SK-N-SH treated with all-trans-retinoic acid at 6 μM for 48 hours (cell line): ENCODE measurements at regions not wholly inside any gene's neighbourhood (a gene's known extent, or its start where the extent isn't known, plus 50 kb on each side); places are given as distances from the start of the nearest gene placed in this dataset.

ENCODE experiments used
- ATAC-seq: fragments of 200-7000 bp; cut with Tn5 transposase; 3 replicates; pipeline ENCODE4 v1.9.1; 2020; ENCODE audit warnings: mild to moderate bottlenecking, moderate library complexity
- ARNTL ChIP-seq: fragments of 450-650 bp; formaldehyde crosslinking; IDR thresholded peaks from 2 replicates; pipeline ENCODE4 v1.5.0; 2020; ENCODE audit warnings: low read depth, mild to moderate bottlenecking, moderate library complexity, borderline replicate concordance
- BACH2 ChIP-seq: fragments of 250-450 bp; sonication (Bioruptor Pico); IDR thresholded peaks from 2 replicates; pipeline ENCODE4 v1.9.0; 2021; ENCODE audit warnings: mild to moderate bottlenecking, borderline replicate concordance
- CREB5 ChIP-seq: fragments of 250-450 bp; sonication (Bioruptor Pico); IDR thresholded peaks from 2 replicates; pipeline ENCODE4 v1.5.1; 2020; ENCODE audit warnings: low read depth, mild to moderate bottlenecking, moderate library complexity
- CSDC2 ChIP-seq: fragments of 250-450 bp; sonication (Bioruptor Pico); IDR thresholded peaks from 2 replicates; pipeline ENCODE4 v1.5.0; 2020; ENCODE audit warnings: mild to moderate bottlenecking, moderate library complexity
- ESRRG ChIP-seq: fragments of 250-450 bp; sonication (Bioruptor Pico); IDR thresholded peaks from 2 replicates; pipeline ENCODE4 v1.6.1; 2021; ENCODE audit warnings: mild to moderate bottlenecking
- GLIS3 ChIP-seq: fragments of 250-450 bp; sonication (Bioruptor Pico); IDR thresholded peaks from 2 replicates; pipeline ENCODE4 v1.5.0; 2020; ENCODE audit warnings: mild to moderate bottlenecking, moderate library complexity
- ISL1 ChIP-seq: fragments of 250-450 bp; sonication (Bioruptor Pico); IDR thresholded peaks from 2 replicates; pipeline ENCODE4 v2.1.2; 2022; ENCODE audit warnings: mild to moderate bottlenecking, moderate library complexity
- OSR1 ChIP-seq: fragments of 250-450 bp; sonication (Bioruptor Pico); IDR thresholded peaks from 2 replicates; pipeline ENCODE4 v1.8.0; 2022; ENCODE audit warnings: moderate library complexity, mild to moderate bottlenecking, inconsistent platforms
- POU6F1 ChIP-seq: fragments of 250-450 bp; sonication (Bioruptor Pico); IDR thresholded peaks from 2 replicates; pipeline ENCODE4 v1.8.0; 2021; ENCODE audit warnings: low read depth, mild to moderate bottlenecking, moderate library complexity, borderline replicate concordance
- PPARA ChIP-seq: fragments of 250-450 bp; sonication (Bioruptor Pico); IDR thresholded peaks from 2 replicates; pipeline ENCODE4 v1.5.0; 2020; ENCODE audit warnings: mild to moderate bottlenecking, borderline replicate concordance
- RARB ChIP-seq: fragments of 250-450 bp; sonication (Bioruptor Pico); IDR thresholded peaks from 2 replicates; pipeline ENCODE4 v1.8.0; 2021; ENCODE audit warnings: mild to moderate bottlenecking, moderate library complexity
- SNAI2 ChIP-seq: fragments of 250-450 bp; sonication (Bioruptor Pico); IDR thresholded peaks from 2 replicates; pipeline ENCODE4 v1.5.0; 2020; ENCODE audit warnings: mild to moderate bottlenecking, moderate library complexity
- TCF4 ChIP-seq: fragments of 250-450 bp; sonication (Bioruptor Pico); IDR thresholded peaks from 2 replicates; pipeline ENCODE4 v1.8.0; 2021; ENCODE audit warnings: mild to moderate bottlenecking, moderate library complexity, borderline replicate concordance
- TOX ChIP-seq: fragments of 250-450 bp; sonication (Bioruptor Pico); IDR thresholded peaks from 2 replicates; pipeline ENCODE4 v1.8.0; 2021; ENCODE audit warnings: mild to moderate bottlenecking, moderate library complexity, borderline replicate concordance
- TSHZ2 ChIP-seq: fragments of 250-450 bp; sonication (Bioruptor Pico); IDR thresholded peaks from 2 replicates; pipeline ENCODE4 v1.5.0; 2020; ENCODE audit warnings: mild to moderate bottlenecking, moderate library complexity
- ZC3H10 ChIP-seq: fragments of 250-450 bp; sonication (Bioruptor Pico); IDR thresholded peaks from 2 replicates; pipeline ENCODE4 v1.5.1; 2021; ENCODE audit warnings: mild to moderate bottlenecking, moderate library complexity
- ZFP3 ChIP-seq: fragments of 250-450 bp; sonication (Bioruptor Pico); IDR thresholded peaks from 2 replicates; pipeline ENCODE4 v1.5.0; 2020; ENCODE audit warnings: mild to moderate bottlenecking, moderate library complexity
- ZFP30 ChIP-seq: fragments of 450-650 bp; formaldehyde crosslinking; IDR thresholded peaks from 2 replicates; pipeline ENCODE4 v1.5.0; 2022; ENCODE audit warnings: mild to moderate bottlenecking, moderate library complexity
- ZNF565 ChIP-seq: fragments of 450-650 bp; formaldehyde crosslinking; conservative IDR thresholded peaks from 2 replicates; pipeline ENCODE4 v1.5.0; 2020; ENCODE audit warnings: low read depth, mild to moderate bottlenecking, moderate library complexity
- ZNF70 ChIP-seq: fragments of 450-650 bp; formaldehyde crosslinking; IDR thresholded peaks from 2 replicates; pipeline ENCODE4 v1.5.0; 2020; ENCODE audit warnings: mild to moderate bottlenecking, moderate library complexity
- ZNF8 ChIP-seq: fragments of 450-650 bp; formaldehyde crosslinking; IDR thresholded peaks from 2 replicates; pipeline ENCODE4 v1.5.0; 2020; ENCODE audit warnings: mild to moderate bottlenecking, moderate library complexity
- TF ChIP-seq, protein P1 (sequence below): fragments of 250-450 bp; sonication (Bioruptor Pico); IDR thresholded peaks from 2 replicates; pipeline ENCODE4 v1.5.1; 2021; ENCODE audit warnings: mild to moderate bottlenecking, moderate library complexity

GRCh38 chr15:100729461-100729860 lies 127.1 kb downstream of the ASB7 start:
- no peak for ATAC-seq
- TF ChIP-seq SNAI2 (CRISPR knock-in tag) (no peak), ZNF8 (CRISPR knock-in tag) (no peak), ZC3H10 (CRISPR knock-in tag) (no peak), PPARA (CRISPR knock-in tag) (no peak), GLIS3 (CRISPR knock-in tag) (no peak), ZFP3 (CRISPR knock-in tag) (no peak), POU6F1 (CRISPR knock-in tag) (no peak), ESRRG (CRISPR knock-in tag) (no peak), ZNF565 (CRISPR knock-in tag) (no peak)

- ATAC-seq: no peak
- TF ChIP-seq TCF4 (no peak), ARNTL (CRISPR knock-in tag) (no peak), POU6F1 (CRISPR knock-in tag) (no peak), ISL1 (CRISPR knock-in tag) (no peak), TSHZ2 (CRISPR knock-in tag) (no peak), RARB (CRISPR knock-in tag) (no peak), ZFP30 (CRISPR knock-in tag) (no peak), ZNF565 (CRISPR knock-in tag) (no peak), CSDC2 (no peak), BACH2 (CRISPR knock-in tag) (no peak), OSR1 (CRISPR knock-in tag) (no peak), ZNF70 (no peak), ZC3H10 (CRISPR knock-in tag) (no peak), SNAI2 (CRISPR knock-in tag) (no peak), ZNF8 (CRISPR knock-in tag) (no peak), TOX (CRISPR knock-in tag) (no peak), ESRRG (CRISPR knock-in tag) (no peak), CREB5 (CRISPR knock-in tag) (no peak), ZFP3 (CRISPR knock-in tag) (no peak)
- TF ChIP-seq, protein P1, sequence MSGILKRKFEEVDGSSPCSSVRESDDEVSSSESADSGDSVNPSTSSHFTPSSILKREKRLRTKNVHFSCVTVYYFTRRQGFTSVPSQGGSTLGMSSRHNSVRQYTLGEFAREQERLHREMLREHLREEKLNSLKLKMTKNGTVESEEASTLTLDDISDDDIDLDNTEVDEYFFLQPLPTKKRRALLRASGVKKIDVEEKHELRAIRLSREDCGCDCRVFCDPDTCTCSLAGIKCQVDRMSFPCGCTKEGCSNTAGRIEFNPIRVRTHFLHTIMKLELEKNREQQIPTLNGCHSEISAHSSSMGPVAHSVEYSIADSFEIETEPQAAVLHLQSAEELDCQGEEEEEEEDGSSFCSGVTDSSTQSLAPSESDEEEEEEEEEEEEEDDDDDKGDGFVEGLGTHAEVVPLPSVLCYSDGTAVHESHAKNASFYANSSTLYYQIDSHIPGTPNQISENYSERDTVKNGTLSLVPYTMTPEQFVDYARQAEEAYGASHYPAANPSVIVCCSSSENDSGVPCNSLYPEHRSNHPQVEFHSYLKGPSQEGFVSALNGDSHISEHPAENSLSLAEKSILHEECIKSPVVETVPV: no peak
Measured at GRCh38 chr15:100730129-100730528, 127.7 kb downstream of the ASB7 start.

DNA sequence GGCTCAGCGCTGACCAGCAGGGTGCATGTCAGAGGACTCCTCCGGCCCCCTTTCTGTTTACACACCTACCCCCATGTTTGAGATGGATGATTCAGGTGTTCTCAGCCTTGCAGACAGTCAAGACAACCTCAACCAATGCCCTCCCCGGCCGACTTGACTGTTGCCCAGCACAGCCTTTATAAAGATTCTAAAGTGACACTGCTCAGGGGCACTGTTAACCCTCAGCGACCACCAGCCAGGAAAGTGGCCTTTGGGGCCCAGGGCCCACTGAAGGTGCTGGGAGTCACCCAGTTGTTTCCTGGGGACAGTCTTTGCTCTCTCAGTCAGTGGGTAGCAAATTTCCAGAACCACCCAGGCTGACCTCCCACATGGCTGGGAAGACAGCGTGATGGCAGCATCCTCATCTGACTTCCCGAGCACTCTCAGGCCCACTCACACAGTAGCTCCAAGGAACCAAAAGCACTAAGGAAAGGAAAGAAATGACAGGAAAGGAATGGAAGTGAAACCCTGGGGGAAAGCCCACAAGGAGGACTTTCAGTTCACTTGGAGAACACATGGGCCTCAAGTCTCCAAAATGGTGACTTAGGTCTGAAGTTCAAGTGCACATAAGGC lies 128.4 kb downstream of the ASB7 start:
- no peak for ATAC-seq
- no peak for TF ChIP-seq ISL1 (CRISPR knock-in tag)
- no peak for TF ChIP-seq ZFP3 (CRISPR knock-in tag)
- TF ChIP-seq TSHZ2 (CRISPR knock-in tag): no peak
- TF ChIP-seq ZNF565 (CRISPR knock-in tag): no peak
- TF ChIP-seq ZNF70: no peak
- TF ChIP-seq CREB5 (CRISPR knock-in tag): no peak
- no peak for TF ChIP-seq GLIS3 (CRISPR knock-in tag)
- TF ChIP-seq CSDC2: no peak
